ENCODE measurements at regions not wholly inside any gene's neighbourhood (a gene's known extent, or its start where the extent isn't known, plus 50 kb on each side); places are given as distances from the start of the nearest gene placed in this dataset.
"Not testable (repeated sequence)": the region's sequence is repeated elsewhere in the genome, so short reads cannot be mapped to it uniquely, and the experiment has no call there.

GRCh38 chr5:2829239-2829638 is 77.8 kb upstream of the IRX2 start:
- Mint-ChIP-seq H3K4me3 (no peak overlapping the region), H3K9me3 (peaks cover 4% of the 10 kb centered on the region in 2 donors), H3K36me3 (ENCODE audit: insufficient read depth in 2 of 2) (no peaks in the 10 kb centered on the region), H3K27me3 (ENCODE audit: low read depth) (no peaks in the 10 kb centered on the region), H3K27ac (no peak overlapping the region), H3K4me1 (ENCODE audit: low read depth) (no peaks in the 10 kb centered on the region)
- DNase-seq: no peak
- ATAC-seq (replicated peaks in 1 of 2): no peak

- H3K4me1 Mint-ChIP-seq (ENCODE audit: low read depth): no peaks in the 10 kb centered on the region
Measured at GRCh38 chr5:2818936-2819335, 67.5 kb upstream of the IRX2 start.

GRCh38 chr5:2817031-2817603 is 65.6 kb upstream of the IRX2 start:
- H3K4me3 Mint-ChIP-seq: no peak overlapping the region
- H3K27me3 Mint-ChIP-seq (ENCODE audit: low read depth): no peaks in the 10 kb centered on the region
- H3K9me3 Mint-ChIP-seq: peaks cover 0 to 2% of the 10 kb centered on the region in 2 donors
- no peak for ATAC-seq (replicated peaks in 1 of 2)
- no peak overlapping the region for H3K27ac Mint-ChIP-seq
- H3K4me1 Mint-ChIP-seq (ENCODE audit: low read depth): no peaks in the 10 kb centered on the region
- peaks cover 0 to 1% of the 10 kb centered on the region in 2 donors for H3K36me3 Mint-ChIP-seq (ENCODE audit: insufficient read depth in 2 of 2)
- no peak for DNase-seq

More at GRCh38 chr5:2818936-2819335, 67.5 kb upstream of the IRX2 start:
- peaks cover 2 to 5% of the 10 kb centered on the region in 2 donors for H3K9me3 Mint-ChIP-seq
- H3K36me3 Mint-ChIP-seq (ENCODE audit: insufficient read depth in 2 of 2): peaks cover 0 to 1% of the 10 kb centered on the region in 2 donors
- H3K27ac Mint-ChIP-seq: no peak overlapping the region
- no peak overlapping the region for H3K4me3 Mint-ChIP-seq
- H3K27me3 Mint-ChIP-seq (ENCODE audit: low read depth): no peaks in the 10 kb centered on the region
- DNase-seq (no peak), ATAC-seq (replicated peaks in 1 of 2) (no peak)

- Mint-ChIP-seq H3K4me3 (no peak overlapping the region), H3K4me1 (ENCODE audit: low read depth) (no peaks in the 10 kb centered on the region), H3K36me3 (ENCODE audit: insufficient read depth in 2 of 2) (peaks cover 0 to 1% of the 10 kb centered on the region in 2 donors), H3K9me3 (peaks cover 0 to 2% of the 10 kb centered on the region in 2 donors), H3K27ac (no peak overlapping the region), H3K27me3 (ENCODE audit: low read depth) (no peaks in the 10 kb centered on the region)
- ATAC-seq (replicated peaks in 1 of 2) (no peak), DNase-seq (no peak)
Measured at GRCh38 chr5:2813678-2814077, 62.2 kb upstream of the IRX2 start.

- Mint-ChIP-seq H3K27ac (no peak overlapping the region), H3K9me3 (peaks cover 2 to 3% of the 10 kb centered on the region in 2 donors), H3K27me3 (ENCODE audit: low read depth) (no peaks in the 10 kb centered on the region), H3K4me1 (ENCODE audit: low read depth) (no peaks in the 10 kb centered on the region), H3K36me3 (ENCODE audit: insufficient read depth in 2 of 2) (no peaks in the 10 kb centered on the region), H3K4me3 (no peak overlapping the region)
- no peak for DNase-seq
- no peak for ATAC-seq (replicated peaks in 1 of 2)
Measured at GRCh38 chr5:2810644-2811043, 59.2 kb upstream of the IRX2 start.

GRCh38 chr5:2807244-2807643 is 55.8 kb upstream of the IRX2 start:
- H3K27ac Mint-ChIP-seq; DNase-seq; ATAC-seq (replicated peaks in 1 of 2); H3K4me1 Mint-ChIP-seq (ENCODE audit: low read depth); H3K36me3 Mint-ChIP-seq (ENCODE audit: insufficient read depth in 2 of 2); H3K4me3 Mint-ChIP-seq; H3K9me3 Mint-ChIP-seq; H3K27me3 Mint-ChIP-seq (ENCODE audit: low read depth): not testable (repeated sequence)

GRCh38 chr5:2806176-2806575 is 54.7 kb upstream of the IRX2 start:
- Mint-ChIP-seq H3K27ac (no peak overlapping the region), H3K27me3 (ENCODE audit: low read depth) (no peaks in the 10 kb centered on the region), H3K9me3 (peaks cover 2 to 5% of the 10 kb centered on the region in 2 donors), H3K4me3 (no peak overlapping the region), H3K36me3 (ENCODE audit: insufficient read depth in 2 of 2) (no peaks in the 10 kb centered on the region), H3K4me1 (ENCODE audit: low read depth) (no peaks in the 10 kb centered on the region)
- ATAC-seq (replicated peaks in 1 of 2) (no peak), DNase-seq (no peak)

- DNase-seq (no peak), ATAC-seq (replicated peaks in 1 of 2) (no peak)
- Mint-ChIP-seq H3K27ac (no peak overlapping the region), H3K4me1 (ENCODE audit: low read depth) (no peaks in the 10 kb centered on the region), H3K4me3 (no peak overlapping the region), H3K9me3 (peaks cover 2 to 5% of the 10 kb centered on the region in 2 donors), H3K27me3 (ENCODE audit: low read depth) (no peaks in the 10 kb centered on the region), H3K36me3 (ENCODE audit: insufficient read depth in 2 of 2) (no peaks in the 10 kb centered on the region)
Measured at GRCh38 chr5:2805080-2805479, 53.6 kb upstream of the IRX2 start.

GRCh38 chr5:2803751-2804150 is 52.3 kb upstream of the IRX2 start:
- Mint-ChIP-seq H3K36me3 (ENCODE audit: insufficient read depth in 2 of 2) (no peaks in the 10 kb centered on the region), H3K9me3 (peaks cover 2 to 5% of the 10 kb centered on the region in 2 donors), H3K27ac (no peak overlapping the region), H3K27me3 (ENCODE audit: low read depth) (no peaks in the 10 kb centered on the region), H3K4me3 (no peak overlapping the region), H3K4me1 (ENCODE audit: low read depth) (no peaks in the 10 kb centered on the region)
- ATAC-seq (replicated peaks in 1 of 2) (no peak), DNase-seq (no peak)

- H3K27ac Mint-ChIP-seq: no peak overlapping the region
- no peaks in the 10 kb centered on the region for H3K4me1 Mint-ChIP-seq (ENCODE audit: low read depth)
- H3K4me3 Mint-ChIP-seq: no peak overlapping the region
Measured at GRCh38 chr5:2802693-2803365, 51.4 kb upstream of the IRX2 start.

GRCh38 chr5:2801577-2802525 is 50.4 kb upstream of the IRX2 start:
- Mint-ChIP-seq H3K9me3 (peaks cover 0 to 3% of the 10 kb centered on the region in 2 donors), H3K4me1 (ENCODE audit: low read depth) (no peaks in the 10 kb centered on the region), H3K36me3 (ENCODE audit: insufficient read depth in 2 of 2) (no peaks in the 10 kb centered on the region), H3K27me3 (ENCODE audit: low read depth) (no peaks in the 10 kb centered on the region), H3K4me3 (no peak overlapping the region), H3K27ac (no peak overlapping the region)
- DNase-seq (no peak), ATAC-seq (replicated peaks in 1 of 2) (no peak)

More at GRCh38 chr5:2802693-2803365, 51.4 kb upstream of the IRX2 start:
- Mint-ChIP-seq H3K27me3 (ENCODE audit: low read depth) (no peaks in the 10 kb centered on the region), H3K9me3 (peaks cover 0 to 3% of the 10 kb centered on the region in 2 donors), H3K36me3 (ENCODE audit: insufficient read depth in 2 of 2) (no peaks in the 10 kb centered on the region)
- ATAC-seq (replicated peaks in 1 of 2) (no peak), DNase-seq (no peak)

All from activated T-cell treated with anti-CD3 and anti-CD28 coated beads, Interleukin-2, amount 50 U/mL, for 72 hours (primary cell).